ENCODE measurements at regions not wholly inside any gene's neighbourhood (a gene's known extent, or its start where the extent isn't known, plus 50 kb on each side); places are given as distances from the start of the nearest gene placed in this dataset.

- no peak overlapping the region for H3K4me3 ChIP-seq (ENCODE audit: low read depth, low read length)
Measured at GRCh38 chr21:43321611-43322010, 105.3 kb downstream of the SIK1 start.

DNA sequence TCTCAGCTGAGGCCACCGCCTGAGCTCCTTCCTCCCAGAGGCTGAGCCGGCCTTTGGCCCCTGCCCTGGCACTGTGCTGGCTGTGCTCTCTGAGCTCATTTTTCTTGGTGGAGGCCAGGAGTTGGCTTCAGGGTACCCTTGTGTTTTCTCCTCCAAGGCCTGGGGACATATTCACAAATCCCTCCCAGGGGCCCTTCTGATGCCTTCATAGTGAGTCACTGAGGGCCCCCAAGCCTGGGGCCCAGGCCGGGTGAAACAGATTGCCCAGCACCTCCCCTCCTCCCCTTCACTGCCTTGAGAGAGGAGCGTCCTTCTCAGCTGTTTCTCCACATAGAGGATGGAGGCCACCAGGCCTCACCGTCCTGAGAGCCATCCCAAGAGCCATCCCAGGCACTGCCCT lies 105.8 kb downstream of the SIK1 start:
- no peak for DNase-seq (ENCODE audit: low read depth)
- no peak overlapping the region for H3K4me3 ChIP-seq (ENCODE audit: low read depth, low read length)

More at GRCh38 chr21:43321611-43322010, 105.3 kb downstream of the SIK1 start:
- no peak for DNase-seq (ENCODE audit: low read depth)

- DNase-seq (ENCODE audit: low read depth), result no peak
- H3K4me3 ChIP-seq (ENCODE audit: low read depth, low read length), result no peak overlapping the region
Measured at GRCh38 chr21:43320526-43320925, 106.4 kb downstream of the SIK1 start.

GRCh38 chr21:43318841-43319781 lies 107.8 kb downstream of the SIK1 start:
- H3K4me3 ChIP-seq (ENCODE audit: low read depth, low read length), result no peak overlapping the region
- DNase-seq (ENCODE audit: low read depth), result peak; percentile 67

DNA sequence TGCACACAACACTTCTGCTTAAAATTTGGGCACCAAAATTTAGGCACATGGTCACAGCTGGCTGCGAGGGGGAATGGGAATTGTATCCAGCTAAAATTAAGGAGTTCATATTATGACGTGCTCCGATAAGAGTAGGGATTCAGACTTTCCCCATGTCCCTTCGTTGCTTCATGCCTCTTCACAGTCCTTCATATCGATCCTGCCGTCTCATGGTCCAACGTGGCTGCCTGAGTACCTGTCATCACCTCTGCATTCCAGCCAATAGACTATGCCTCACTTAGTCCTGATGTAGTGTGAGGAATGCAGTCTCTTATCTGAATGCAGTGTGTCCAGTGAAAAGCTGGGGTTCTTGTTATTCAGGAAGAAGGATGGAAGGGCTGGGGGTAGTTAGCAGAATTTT lies 108.6 kb downstream of the SIK1 start:
- H3K4me3 ChIP-seq (ENCODE audit: low read depth, low read length), result no peak overlapping the region
- no peak for DNase-seq (ENCODE audit: low read depth)

DNA sequence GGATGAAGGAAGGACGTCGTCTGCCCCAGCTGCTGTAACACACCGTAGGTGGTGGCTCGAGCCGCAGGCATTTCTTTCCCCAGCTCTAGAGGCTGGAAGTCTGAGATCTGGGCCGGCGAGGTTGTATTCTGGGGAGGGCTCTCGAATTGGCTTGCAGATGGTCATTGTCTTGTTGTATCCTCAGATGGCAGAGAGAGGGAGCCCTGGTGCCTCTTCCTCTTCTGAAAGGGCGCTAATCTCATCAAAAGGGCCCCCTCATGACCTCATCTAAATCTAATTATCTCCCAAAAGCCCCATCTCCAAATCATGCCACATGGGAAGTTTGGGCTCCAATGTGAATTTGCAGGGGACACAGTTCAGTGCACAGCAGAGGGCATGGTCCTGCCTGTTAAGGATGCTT lies 109.0 kb downstream of the SIK1 start:
- no peak overlapping the region for H3K4me3 ChIP-seq (ENCODE audit: low read depth, low read length)
- no peak for DNase-seq (ENCODE audit: low read depth)

DNA sequence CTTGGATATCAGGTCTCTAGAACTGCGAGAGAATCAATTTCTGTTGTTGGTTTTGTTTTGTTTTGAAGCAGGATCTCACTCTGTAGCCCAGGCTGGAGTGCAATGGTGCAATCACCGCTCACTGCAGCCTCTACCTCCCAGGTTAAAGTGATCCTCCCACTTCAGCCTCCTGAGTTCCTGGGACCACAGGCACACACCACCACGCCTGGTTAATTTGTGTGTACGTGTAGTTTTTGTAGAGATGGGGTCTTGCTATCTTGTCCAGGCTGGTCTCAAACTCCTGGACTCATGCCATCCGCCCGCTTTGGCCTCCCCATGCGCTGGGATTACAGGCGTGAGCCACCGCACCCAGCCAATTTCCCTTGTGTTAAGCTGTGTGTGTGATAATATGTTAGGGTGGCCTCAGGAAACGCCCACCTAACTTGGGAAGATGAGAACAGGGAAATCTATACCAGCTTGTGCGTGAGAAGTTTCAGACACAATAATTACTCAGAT lies 109.6 kb downstream of the SIK1 start:
- no peak overlapping the region for H3K4me3 ChIP-seq (ENCODE audit: low read depth, low read length)
- no peak for DNase-seq (ENCODE audit: low read depth)

DNA sequence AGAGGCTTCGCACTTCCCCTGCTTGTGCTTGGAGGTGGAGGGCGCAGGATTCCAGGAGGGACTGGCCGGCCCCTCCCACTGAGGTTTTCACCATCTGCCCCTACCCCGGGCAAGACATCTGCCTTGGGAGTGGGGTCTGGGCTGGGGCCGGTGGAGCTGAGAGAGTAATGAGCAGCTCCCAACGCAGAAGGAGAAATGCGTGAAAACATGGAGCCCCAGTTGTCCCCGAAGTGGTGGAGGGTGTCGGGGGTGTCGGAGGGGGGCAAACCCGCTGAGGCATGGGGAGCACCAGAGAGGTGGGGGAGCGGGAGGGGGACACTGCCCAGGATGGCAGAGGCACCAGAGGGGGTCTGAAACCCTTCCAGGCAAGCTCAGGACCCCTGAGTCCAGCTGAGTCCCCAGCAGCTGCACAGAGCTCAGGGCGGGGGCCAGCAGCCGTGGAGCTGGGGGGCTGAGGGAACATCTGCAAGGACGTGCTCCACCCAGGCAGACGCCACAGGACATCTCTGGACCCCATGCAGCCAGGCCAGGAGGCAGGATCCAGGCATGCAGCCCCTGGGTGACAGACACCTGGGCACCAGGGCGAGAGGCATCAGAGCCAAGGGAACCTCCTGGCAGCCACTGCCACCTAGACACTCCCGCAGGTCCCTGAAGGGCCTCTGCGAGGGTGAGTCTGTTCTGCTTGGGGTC lies 110.6 kb downstream of the SIK1 start:
- H3K4me3 ChIP-seq (ENCODE audit: low read depth, low read length), result no peak overlapping the region
- DNase-seq (ENCODE audit: low read depth), result no peak

- no peak for DNase-seq (ENCODE audit: low read depth)
- H3K4me3 ChIP-seq (ENCODE audit: low read depth, low read length), result no peak overlapping the region
Measured at GRCh38 chr21:43315244-43316137, 111.4 kb downstream of the SIK1 start.

GRCh38 chr21:43313939-43314405 lies 113.0 kb downstream of the SIK1 start:
- no peak for DNase-seq (ENCODE audit: low read depth)
- H3K4me3 ChIP-seq (ENCODE audit: low read depth, low read length), result no peak overlapping the region

DNA sequence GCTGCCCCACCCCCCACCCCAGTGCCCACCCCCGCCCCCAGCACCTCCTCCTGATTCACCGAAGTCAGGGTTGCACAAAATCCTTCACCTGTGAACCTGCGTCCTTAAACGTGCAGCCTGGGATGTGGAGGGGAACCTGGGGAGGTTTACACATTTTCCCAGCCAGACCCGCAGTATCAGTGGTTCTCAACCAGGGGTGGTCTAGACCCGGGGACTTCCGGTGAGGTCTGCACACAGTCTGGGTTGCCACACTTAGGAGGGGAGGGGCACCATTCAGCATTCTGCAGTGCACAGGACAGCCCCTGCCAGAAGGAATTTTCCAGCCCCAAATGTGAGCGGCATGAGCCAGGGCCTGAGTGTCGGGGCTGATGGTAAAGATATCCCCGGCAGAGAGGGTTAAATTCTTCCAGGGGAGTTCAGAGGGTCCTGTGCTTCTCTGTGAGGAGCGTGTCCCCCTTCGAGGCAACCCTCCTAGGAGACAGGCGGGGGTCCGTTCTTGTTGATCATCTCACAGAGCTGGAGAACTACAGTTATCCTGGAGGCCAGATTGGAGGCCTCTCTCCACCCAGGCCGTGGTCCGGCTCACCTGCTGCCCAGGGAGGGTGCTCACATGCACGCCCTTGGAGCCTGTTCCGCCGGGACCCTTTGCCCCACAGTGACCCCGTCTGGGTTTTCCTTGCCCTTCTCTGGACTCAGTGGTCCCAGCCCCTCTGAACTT lies 113.6 kb downstream of the SIK1 start:
- DNase-seq (ENCODE audit: low read depth), result no peak
- no peak overlapping the region for H3K4me3 ChIP-seq (ENCODE audit: low read depth, low read length)

GRCh38 chr21:43312751-43313169 lies 114.2 kb downstream of the SIK1 start:
- DNase-seq (ENCODE audit: low read depth), result no peak
- H3K4me3 ChIP-seq (ENCODE audit: low read depth, low read length), result no peak overlapping the region

- DNase-seq (ENCODE audit: low read depth), result no peak
- no peak overlapping the region for H3K4me3 ChIP-seq (ENCODE audit: low read depth, low read length)
Measured at GRCh38 chr21:43312011-43312410, 114.9 kb downstream of the SIK1 start.

DNA sequence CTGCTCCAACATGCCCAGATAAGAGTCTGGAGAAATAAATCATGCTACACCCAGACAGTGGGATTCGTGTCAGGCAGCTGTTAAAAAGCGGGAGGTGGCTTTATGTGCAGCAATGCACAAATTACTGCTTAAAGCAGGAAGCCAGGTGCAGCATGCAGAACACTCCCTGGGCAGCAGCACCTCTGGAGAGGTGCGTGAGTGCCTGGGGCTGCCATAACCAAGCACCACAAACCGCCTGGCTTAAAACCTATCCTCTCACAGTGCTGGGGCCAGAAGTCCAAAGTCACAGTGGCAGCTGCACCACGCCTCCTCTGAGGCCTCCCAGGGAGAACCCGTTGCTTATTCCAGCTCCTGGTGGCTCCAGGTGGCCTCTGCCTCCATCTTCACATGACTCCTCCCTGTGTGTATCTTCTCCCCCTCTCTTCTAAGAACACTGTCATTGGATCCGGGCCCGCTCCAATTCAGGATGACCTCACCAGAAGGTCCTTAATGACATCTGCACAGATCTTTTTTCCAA lies 115.6 kb downstream of the SIK1 start:
- no peak overlapping the region for H3K4me3 ChIP-seq (ENCODE audit: low read depth, low read length)
- no peak for DNase-seq (ENCODE audit: low read depth)

DNA sequence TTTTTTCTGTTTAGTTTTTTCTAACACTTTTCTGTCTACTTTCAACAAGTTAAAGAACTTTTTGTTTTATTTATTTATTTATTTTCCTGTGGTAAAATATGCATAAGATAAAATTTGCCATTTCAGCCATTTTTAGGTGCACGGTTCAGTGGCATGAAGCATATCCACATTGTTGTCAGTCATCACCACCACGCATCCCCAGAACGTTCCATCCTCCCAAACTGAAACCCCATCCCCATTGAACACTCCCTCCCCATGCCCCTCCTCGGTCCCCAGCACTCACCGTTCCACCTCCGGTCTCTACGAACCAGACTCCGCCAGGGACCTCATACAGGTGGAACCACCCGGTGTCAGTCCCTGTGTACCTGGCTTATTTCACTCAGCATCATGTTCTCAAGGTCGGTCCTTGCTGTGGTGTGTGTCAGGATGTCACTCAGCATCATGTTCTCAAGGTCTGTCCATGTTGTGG lies 118.1 kb downstream of the SIK1 start:
- DNase-seq (ENCODE audit: low read depth), result no peak
- no peak overlapping the region for H3K4me3 ChIP-seq (ENCODE audit: low read depth, low read length)

GRCh38 chr21:43308101-43308814 lies 118.7 kb downstream of the SIK1 start:
- DNase-seq (ENCODE audit: low read depth), result no peak
- no peak overlapping the region for H3K4me3 ChIP-seq (ENCODE audit: low read depth, low read length)

GRCh38 chr21:43307677-43308070 lies 119.3 kb downstream of the SIK1 start:
- no peak for DNase-seq (ENCODE audit: low read depth)

More at GRCh38 chr21:43307677-43308070, 119.3 kb downstream of the SIK1 start:
- H3K4me3 ChIP-seq (ENCODE audit: low read depth, low read length), result no peak overlapping the region

All from skeletal muscle cell (primary cell).